Kidney tubule cell (primary cell): ENCODE measurements at regions not wholly inside any gene's neighbourhood (a gene's known extent, or its start where the extent isn't known, plus 50 kb on each side); places are given as distances from the start of the nearest gene placed in this dataset.
A peak's percentile ranks its signal among the peaks of the same experiment; 100 is the strongest.

Source experiments
- DNase-seq: peaks from one replicate; pipeline ENCODE4 v3.0.0-alpha.2; 2018; ENCODE audit warnings: low spot score

- DNase-seq = no peak
These were observed 98.1 kb downstream of the NEDD1 start for GRCh38 chr12:97005174-97005573.

- no peak for DNase-seq
These were observed 98.6 kb downstream of the NEDD1 start for GRCh38 chr12:97005646-97006045.

- no peak for DNase-seq
These were observed 99.5 kb downstream of the NEDD1 start for GRCh38 chr12:97006585-97006984.

- DNase-seq = no peak
These were observed 109.1 kb downstream of the NEDD1 start for GRCh38 chr12:97016163-97016562.

GRCh38 chr12:97017213-97017612 is 110.2 kb downstream of the NEDD1 start:
- no peak for DNase-seq

- DNase-seq = no peak
These were observed 115.6 kb downstream of the NEDD1 start for GRCh38 chr12:97022536-97023230.

GRCh38 chr12:97024393-97024792 is 117.3 kb downstream of the NEDD1 start:
- DNase-seq = no peak

- no peak for DNase-seq
These were observed 119.8 kb downstream of the NEDD1 start for GRCh38 chr12:97026901-97027300.

GRCh38 chr12:97027482-97027881 is 120.4 kb downstream of the NEDD1 start:
- no peak for DNase-seq

- no peak for DNase-seq
These were observed 131.1 kb downstream of the NEDD1 start for GRCh38 chr12:97038131-97038530.

- peak; percentile 41 for DNase-seq
These were observed 131.8 kb downstream of the NEDD1 start for GRCh38 chr12:97038834-97039233.

- DNase-seq = no peak
These were observed 139.8 kb downstream of the NEDD1 start for GRCh38 chr12:97046901-97047300.

- no peak for DNase-seq
These were observed 140.3 kb downstream of the NEDD1 start for GRCh38 chr12:97047361-97047760.

GRCh38 chr12:97048421-97049035 is 141.5 kb downstream of the NEDD1 start:
- no peak for DNase-seq

GRCh38 chr12:97050509-97050908 is 143.5 kb downstream of the NEDD1 start:
- DNase-seq = no peak

- DNase-seq = no peak
These were observed 144.3 kb downstream of the NEDD1 start for GRCh38 chr12:97051341-97051740.

- DNase-seq = no peak
These were observed 154.1 kb downstream of the NEDD1 start for GRCh38 chr12:97061171-97061570.

GRCh38 chr12:97063292-97063935 is 156.4 kb downstream of the NEDD1 start:
- DNase-seq = no peak

- peak; percentile 56 for DNase-seq
These were observed 168.3 kb downstream of the NEDD1 start for GRCh38 chr12:97075161-97075933.

GRCh38 chr12:97075934-97076630 is 169.0 kb downstream of the NEDD1 start:
- DNase-seq = no peak

- DNase-seq = peak; percentile 46
These were observed 169.9 kb downstream of the NEDD1 start for GRCh38 chr12:97076912-97077311.

- no peak for DNase-seq
These were observed 175.0 kb downstream of the NEDD1 start for GRCh38 chr12:97082029-97082428.
